ENCODE measurements at regions not wholly inside any gene's neighbourhood (a gene's known extent, or its start where the extent isn't known, plus 50 kb on each side); places are given as distances from the start of the nearest gene placed in this dataset.

DNA sequence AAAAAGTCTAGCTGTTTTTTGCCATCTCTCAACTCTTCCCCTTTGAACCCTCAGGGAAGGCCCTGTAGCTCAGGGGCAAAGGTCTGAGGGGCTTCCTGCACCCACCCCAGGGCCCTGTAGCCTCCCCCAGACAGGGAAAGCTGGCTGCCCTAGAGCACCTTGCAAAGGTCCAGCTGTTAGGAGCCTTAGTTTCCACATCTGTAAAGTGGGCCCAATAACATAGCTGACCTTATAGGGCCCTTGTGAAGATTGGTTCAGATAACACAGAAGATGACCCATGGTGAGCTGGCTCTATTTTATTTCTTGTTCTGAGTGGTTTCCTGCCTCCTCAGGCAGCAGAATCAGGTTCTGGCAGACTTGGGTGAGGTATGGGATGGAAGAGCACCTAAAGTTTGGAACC, 55.2 kb upstream of the SMAD6 start:
- no peak for TF ChIP-seq POLR2A (IDR thresholded peaks at IDR 0.05)
- TF ChIP-seq CTCF (IDR thresholded peaks at IDR 0.05) = no peak
